Vagina (tissue), 2 donors: ENCODE measurements at regions not wholly inside any gene's neighbourhood (a gene's known extent, or its start where the extent isn't known, plus 50 kb on each side); places are given as distances from the start of the nearest gene placed in this dataset.

ENCODE experiments used
- CTCF ChIP-seq, 3 experiments: fragments of 450-650 bp in 2 of 3; fragments of 200-600 bp in 1 of 3; sonication (generic) in 1 of 3; IDR thresholded peaks; one replicate each; pipeline ENCODE4 v1.5.1; 2017 to 2019; ENCODE audit warnings: antibody characterized with exemption in 3 of 3, mild to moderate bottlenecking in 2 of 3, moderate library complexity in 2 of 3
- POLR2A ChIP-seq, 2 donors: fragments of 450-650 bp; IDR thresholded peaks; one replicate each; pipeline ENCODE4 v1.6.1; 2017; ENCODE audit warnings: antibody characterized with exemption in 2 of 2, mild to moderate bottlenecking in 2 of 2, moderate library complexity in 2 of 2

- TF ChIP-seq CTCF (IDR thresholded peaks at IDR 0.05) (no peak), POLR2A (IDR thresholded peaks at IDR 0.05) (no peak)
Measured at GRCh38 chr3:4067893-4068292, 235.3 kb upstream of the SETMAR start.
